SK-N-SH treated with all-trans-retinoic acid at 6 μM for 48 hours (cell line): ENCODE measurements at regions not wholly inside any gene's neighbourhood (a gene's known extent, or its start where the extent isn't known, plus 50 kb on each side); places are given as distances from the start of the nearest gene placed in this dataset.

ENCODE experiments used
- ATAC-seq: fragments of 200-7000 bp; cut with Tn5 transposase; 3 replicates; pipeline ENCODE4 v1.9.1; 2020; ENCODE audit warnings: mild to moderate bottlenecking, moderate library complexity
- ARNTL ChIP-seq: fragments of 450-650 bp; formaldehyde crosslinking; IDR thresholded peaks from 2 replicates; pipeline ENCODE4 v1.5.0; 2020; ENCODE audit warnings: low read depth, mild to moderate bottlenecking, moderate library complexity, borderline replicate concordance
- BACH2 ChIP-seq: fragments of 250-450 bp; sonication (Bioruptor Pico); IDR thresholded peaks from 2 replicates; pipeline ENCODE4 v1.9.0; 2021; ENCODE audit warnings: mild to moderate bottlenecking, borderline replicate concordance
- CREB5 ChIP-seq: fragments of 250-450 bp; sonication (Bioruptor Pico); IDR thresholded peaks from 2 replicates; pipeline ENCODE4 v1.5.1; 2020; ENCODE audit warnings: low read depth, mild to moderate bottlenecking, moderate library complexity
- CSDC2 ChIP-seq: fragments of 250-450 bp; sonication (Bioruptor Pico); IDR thresholded peaks from 2 replicates; pipeline ENCODE4 v1.5.0; 2020; ENCODE audit warnings: mild to moderate bottlenecking, moderate library complexity
- ESRRG ChIP-seq: fragments of 250-450 bp; sonication (Bioruptor Pico); IDR thresholded peaks from 2 replicates; pipeline ENCODE4 v1.6.1; 2021; ENCODE audit warnings: mild to moderate bottlenecking
- GLIS3 ChIP-seq: fragments of 250-450 bp; sonication (Bioruptor Pico); IDR thresholded peaks from 2 replicates; pipeline ENCODE4 v1.5.0; 2020; ENCODE audit warnings: mild to moderate bottlenecking, moderate library complexity
- ISL1 ChIP-seq: fragments of 250-450 bp; sonication (Bioruptor Pico); IDR thresholded peaks from 2 replicates; pipeline ENCODE4 v2.1.2; 2022; ENCODE audit warnings: mild to moderate bottlenecking, moderate library complexity
- OSR1 ChIP-seq: fragments of 250-450 bp; sonication (Bioruptor Pico); IDR thresholded peaks from 2 replicates; pipeline ENCODE4 v1.8.0; 2022; ENCODE audit warnings: moderate library complexity, mild to moderate bottlenecking, inconsistent platforms
- PPARA ChIP-seq: fragments of 250-450 bp; sonication (Bioruptor Pico); IDR thresholded peaks from 2 replicates; pipeline ENCODE4 v1.5.0; 2020; ENCODE audit warnings: mild to moderate bottlenecking, borderline replicate concordance
- RARB ChIP-seq: fragments of 250-450 bp; sonication (Bioruptor Pico); IDR thresholded peaks from 2 replicates; pipeline ENCODE4 v1.8.0; 2021; ENCODE audit warnings: mild to moderate bottlenecking, moderate library complexity
- SNAI2 ChIP-seq: fragments of 250-450 bp; sonication (Bioruptor Pico); IDR thresholded peaks from 2 replicates; pipeline ENCODE4 v1.5.0; 2020; ENCODE audit warnings: mild to moderate bottlenecking, moderate library complexity
- TCF4 ChIP-seq: fragments of 250-450 bp; sonication (Bioruptor Pico); IDR thresholded peaks from 2 replicates; pipeline ENCODE4 v1.8.0; 2021; ENCODE audit warnings: mild to moderate bottlenecking, moderate library complexity, borderline replicate concordance
- TOX ChIP-seq: fragments of 250-450 bp; sonication (Bioruptor Pico); IDR thresholded peaks from 2 replicates; pipeline ENCODE4 v1.8.0; 2021; ENCODE audit warnings: mild to moderate bottlenecking, moderate library complexity, borderline replicate concordance
- TSHZ2 ChIP-seq: fragments of 250-450 bp; sonication (Bioruptor Pico); IDR thresholded peaks from 2 replicates; pipeline ENCODE4 v1.5.0; 2020; ENCODE audit warnings: mild to moderate bottlenecking, moderate library complexity
- ZC3H10 ChIP-seq: fragments of 250-450 bp; sonication (Bioruptor Pico); IDR thresholded peaks from 2 replicates; pipeline ENCODE4 v1.5.1; 2021; ENCODE audit warnings: mild to moderate bottlenecking, moderate library complexity
- ZFP3 ChIP-seq: fragments of 250-450 bp; sonication (Bioruptor Pico); IDR thresholded peaks from 2 replicates; pipeline ENCODE4 v1.5.0; 2020; ENCODE audit warnings: mild to moderate bottlenecking, moderate library complexity
- ZFP30 ChIP-seq: fragments of 450-650 bp; formaldehyde crosslinking; IDR thresholded peaks from 2 replicates; pipeline ENCODE4 v1.5.0; 2022; ENCODE audit warnings: mild to moderate bottlenecking, moderate library complexity
- ZNF565 ChIP-seq: fragments of 450-650 bp; formaldehyde crosslinking; conservative IDR thresholded peaks from 2 replicates; pipeline ENCODE4 v1.5.0; 2020; ENCODE audit warnings: low read depth, mild to moderate bottlenecking, moderate library complexity
- ZNF70 ChIP-seq: fragments of 450-650 bp; formaldehyde crosslinking; IDR thresholded peaks from 2 replicates; pipeline ENCODE4 v1.5.0; 2020; ENCODE audit warnings: mild to moderate bottlenecking, moderate library complexity
- ZNF8 ChIP-seq: fragments of 450-650 bp; formaldehyde crosslinking; IDR thresholded peaks from 2 replicates; pipeline ENCODE4 v1.5.0; 2020; ENCODE audit warnings: mild to moderate bottlenecking, moderate library complexity
- TF ChIP-seq, protein P1 (sequence below): fragments of 250-450 bp; sonication (Bioruptor Pico); IDR thresholded peaks from 2 replicates; pipeline ENCODE4 v1.5.1; 2021; ENCODE audit warnings: mild to moderate bottlenecking, moderate library complexity
- TF ChIP-seq, protein P2 (sequence below): fragments of 250-450 bp; sonication (Bioruptor Pico); IDR thresholded peaks from 2 replicates; pipeline ENCODE4 v1.8.0; 2020; ENCODE audit warnings: mild to moderate bottlenecking, moderate library complexity, borderline replicate concordance

- TF ChIP-seq SNAI2 (CRISPR knock-in tag) = no peak
- no peak for TF ChIP-seq TSHZ2 (CRISPR knock-in tag)
- TF ChIP-seq GLIS3 (CRISPR knock-in tag) = no peak
- TF ChIP-seq BACH2 (CRISPR knock-in tag) = no peak
- no peak for TF ChIP-seq ZNF70
- TF ChIP-seq ZFP30 (CRISPR knock-in tag) = no peak
- TF ChIP-seq RARB = no peak
- TF ChIP-seq ZNF8 = no peak
- TF ChIP-seq TCF4 (CRISPR knock-in tag) = no peak
- TF ChIP-seq, protein P1, sequence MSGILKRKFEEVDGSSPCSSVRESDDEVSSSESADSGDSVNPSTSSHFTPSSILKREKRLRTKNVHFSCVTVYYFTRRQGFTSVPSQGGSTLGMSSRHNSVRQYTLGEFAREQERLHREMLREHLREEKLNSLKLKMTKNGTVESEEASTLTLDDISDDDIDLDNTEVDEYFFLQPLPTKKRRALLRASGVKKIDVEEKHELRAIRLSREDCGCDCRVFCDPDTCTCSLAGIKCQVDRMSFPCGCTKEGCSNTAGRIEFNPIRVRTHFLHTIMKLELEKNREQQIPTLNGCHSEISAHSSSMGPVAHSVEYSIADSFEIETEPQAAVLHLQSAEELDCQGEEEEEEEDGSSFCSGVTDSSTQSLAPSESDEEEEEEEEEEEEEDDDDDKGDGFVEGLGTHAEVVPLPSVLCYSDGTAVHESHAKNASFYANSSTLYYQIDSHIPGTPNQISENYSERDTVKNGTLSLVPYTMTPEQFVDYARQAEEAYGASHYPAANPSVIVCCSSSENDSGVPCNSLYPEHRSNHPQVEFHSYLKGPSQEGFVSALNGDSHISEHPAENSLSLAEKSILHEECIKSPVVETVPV (CRISPR knock-in tag) = no peak
- TF ChIP-seq ESRRG (CRISPR knock-in tag) = no peak
- no peak for TF ChIP-seq OSR1 (CRISPR knock-in tag)
- no peak for ATAC-seq
Measured at GRCh38 chr6:23154159-23154558, 584.8 kb downstream of the HDGFL1 start.

GRCh38 chr6:23170049-23170448 is 600.7 kb downstream of the HDGFL1 start:
- ATAC-seq = no peak
- TF ChIP-seq CSDC2 (CRISPR knock-in tag) (no peak), TCF4 (CRISPR knock-in tag) (no peak), PPARA (CRISPR knock-in tag) (no peak), CREB5 (CRISPR knock-in tag) (no peak), ARNTL (CRISPR knock-in tag) (no peak), ZFP3 (no peak), GLIS3 (CRISPR knock-in tag) (no peak), ZNF565 (CRISPR knock-in tag) (no peak), ZC3H10 (CRISPR knock-in tag) (no peak), BACH2 (CRISPR knock-in tag) (no peak), ZFP30 (CRISPR knock-in tag) (no peak), RARB (no peak), TOX (CRISPR knock-in tag) (no peak), ZNF8 (no peak), ISL1 (no peak), TSHZ2 (CRISPR knock-in tag) (no peak), ESRRG (CRISPR knock-in tag) (no peak), OSR1 (CRISPR knock-in tag) (no peak)
- TF ChIP-seq, protein P2, sequence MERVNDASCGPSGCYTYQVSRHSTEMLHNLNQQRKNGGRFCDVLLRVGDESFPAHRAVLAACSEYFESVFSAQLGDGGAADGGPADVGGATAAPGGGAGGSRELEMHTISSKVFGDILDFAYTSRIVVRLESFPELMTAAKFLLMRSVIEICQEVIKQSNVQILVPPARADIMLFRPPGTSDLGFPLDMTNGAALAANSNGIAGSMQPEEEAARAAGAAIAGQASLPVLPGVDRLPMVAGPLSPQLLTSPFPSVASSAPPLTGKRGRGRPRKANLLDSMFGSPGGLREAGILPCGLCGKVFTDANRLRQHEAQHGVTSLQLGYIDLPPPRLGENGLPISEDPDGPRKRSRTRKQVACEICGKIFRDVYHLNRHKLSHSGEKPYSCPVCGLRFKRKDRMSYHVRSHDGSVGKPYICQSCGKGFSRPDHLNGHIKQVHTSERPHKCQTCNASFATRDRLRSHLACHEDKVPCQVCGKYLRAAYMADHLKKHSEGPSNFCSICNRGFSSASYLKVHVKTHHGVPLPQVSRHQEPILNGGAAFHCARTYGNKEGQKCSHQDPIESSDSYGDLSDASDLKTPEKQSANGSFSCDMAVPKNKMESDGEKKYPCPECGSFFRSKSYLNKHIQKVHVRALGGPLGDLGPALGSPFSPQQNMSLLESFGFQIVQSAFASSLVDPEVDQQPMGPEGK (CRISPR knock-in tag) = no peak
- TF ChIP-seq, protein P1 (CRISPR knock-in tag) = no peak
